Right lobe of liver (tissue), 6 donors: ENCODE measurements at regions not wholly inside any gene's neighbourhood (a gene's known extent, or its start where the extent isn't known, plus 50 kb on each side); places are given as distances from the start of the nearest gene placed in this dataset.

ENCODE experiments used
- ATAC-seq, 4 donors: fragments of 200-7000 bp; cut with Tn5 transposase; one replicate each; pipeline ENCODE4 v1.9.1; 2020; ENCODE audit warnings: mild to moderate bottlenecking in 4 of 4, moderate library complexity in 4 of 4
- DNase-seq, 3 donors: peaks; one replicate each; pipeline ENCODE4 v3.0.0-alpha.2; 2020
- H3K27ac ChIP-seq, 3 donors: fragments of 200-600 bp; one replicate each; pipeline ENCODE4 v1.8.0; 2022
- H3K27me3 ChIP-seq, 2 donors: fragments of 200-600 bp; one replicate each; pipeline ENCODE4 v1.8.0; 2022
- H3K36me3 ChIP-seq, 4 donors: fragments of 200-600 bp; sonication (generic) in 1 of 4; one replicate each; pipeline versions ENCODE4 v1.5.1 to v1.8.0; 2017 to 2022; ENCODE audit warnings: control low read depth in 1 of 4
- H3K4me1 ChIP-seq, 4 donors: fragments of 200-600 bp; sonication (generic) in 1 of 4; one replicate each; pipeline versions ENCODE4 v1.5.1 to v1.8.0; 2017 to 2022; ENCODE audit warnings: control low read depth in 1 of 4
- H3K4me3 ChIP-seq, 3 donors: fragments of 200-600 bp; one replicate each; pipeline ENCODE4 v1.8.0; 2022
- H3K9me3 ChIP-seq, 4 donors: fragments of 200-600 bp; sonication (generic) in 1 of 4; one replicate each; pipeline versions ENCODE4 v1.5.1 to v1.8.0; 2017 to 2022; ENCODE audit warnings: control low read depth in 1 of 4
- CTCF ChIP-seq, 4 donors: fragments of 200-600 bp in 3 of 4; fragments of 450-650 bp in 1 of 4; IDR thresholded peaks; one replicate each; pipeline versions ENCODE4 v1.5.1 to v1.8.0; 2016 to 2022; ENCODE audit warnings: antibody characterized with exemption in 4 of 4, mild to moderate bottlenecking in 2 of 4
- POLR2A ChIP-seq: fragments of 450-650 bp; IDR thresholded peaks from one replicate; pipeline ENCODE4 v1.6.1; 2017; ENCODE audit warnings: antibody characterized with exemption, mild to moderate bottlenecking
- WGBS: methylation state at CpG from one replicate; pipeline ENCODE4 v1.1.6; 2018; ENCODE audit warnings: low coverage, low lambda C conversion rate; ENCODE audit not compliant: insufficient coverage; ENCODE audit errors: missing lambda C conversion rate; 5-methylcytosine and 5-hydroxymethylcytosine counted together
- intact Hi-C, 2 donors: fragments of 100-400 bp; cut with DNase I; formaldehyde crosslinking; loops; one replicate each; pipeline versions ENCODE4 v1.11.2 to v1.14.1; 2022
- donor health status: DM: no; HTN: yes; CAD: no.
- donor health status: DM: no; HTN: no; CAD: no.
- donor health status: DM: no; HTN: no; CAD: no.
- donor health status: DM: no; HTN: yes; CAD: no.
- donor health status: DM: no; HTN: yes; CAD: no.

GRCh38 chr7:88366845-88367244 lies 60.2 kb upstream of the STEAP4 start:
- no peak for ATAC-seq
- no peaks in the 10 kb centered on the region for H3K27me3 ChIP-seq
- DNase-seq: no peak
- no peaks in the 10 kb centered on the region for H3K9me3 ChIP-seq
- H3K27ac ChIP-seq: no peak overlapping the region
- no peak overlapping the region for H3K4me3 ChIP-seq
- TF ChIP-seq CTCF (IDR thresholded peaks at IDR 0.05): no peak
- TF ChIP-seq POLR2A: no peak
- intact Hi-C loops: no loop called here
- WGBS: 75% methylated on average over 1 of the region's 1 CpG
- H3K4me1 ChIP-seq: no peaks in the 10 kb centered on the region
- H3K36me3 ChIP-seq: no peaks in the 10 kb centered on the region

GRCh38 chr7:88363869-88364268 lies 57.2 kb upstream of the STEAP4 start:
- H3K27me3 ChIP-seq: no peaks in the 10 kb centered on the region
- no peaks in the 10 kb centered on the region for H3K9me3 ChIP-seq
- TF ChIP-seq POLR2A (no peak), CTCF (IDR thresholded peaks at IDR 0.05) (no peak)
- 75% methylated on average over 1 of the region's 2 CpGs for WGBS
- no peak overlapping the region for H3K4me3 ChIP-seq
- ATAC-seq (peak in 1 of 4 donors; percentile 44), DNase-seq (no peak)
- intact Hi-C loops: loop anchor here in 1 of 2 donors (5.0 kb wide), 1 partner anchor 112 kb away; no protein-coding TSS in a partner anchor
- H3K4me1 ChIP-seq: no peaks in the 10 kb centered on the region
- no peak overlapping the region for H3K27ac ChIP-seq
- no peaks in the 10 kb centered on the region for H3K36me3 ChIP-seq

GRCh38 chr7:88363249-88363648 lies 56.6 kb upstream of the STEAP4 start:
- ATAC-seq (no peak), DNase-seq (no peak)
- Histone ChIP-seq H3K27ac (no peak overlapping the region), H3K9me3 (no peaks in the 10 kb centered on the region), H3K36me3 (no peaks in the 10 kb centered on the region), H3K4me3 (no peak overlapping the region), H3K4me1 (no peaks in the 10 kb centered on the region), H3K27me3 (no peaks in the 10 kb centered on the region)
- TF ChIP-seq POLR2A: no peak
- no peak for TF ChIP-seq CTCF (IDR thresholded peaks at IDR 0.05)
- 88% methylated on average over 7 of the region's 7 CpGs for WGBS
- intact Hi-C loops: loop anchor here in 1 of 2 donors (5.0 kb wide), 1 partner anchor 111 kb away; no protein-coding TSS in a partner anchor

GRCh38 chr7:88361357-88361756 lies 54.7 kb upstream of the STEAP4 start:
- H3K27me3 ChIP-seq: no peaks in the 10 kb centered on the region

More at GRCh38 chr7:88361357-88361756, 54.7 kb upstream of the STEAP4 start:
- no peaks in the 10 kb centered on the region for H3K36me3 ChIP-seq
- ATAC-seq (no peak), DNase-seq (no peak)
- H3K27ac ChIP-seq: no peak overlapping the region
- TF ChIP-seq POLR2A (no peak), CTCF (IDR thresholded peaks at IDR 0.05) (no peak)
- H3K4me3 ChIP-seq: no peak overlapping the region
- H3K4me1 ChIP-seq: peaks cover 0 to 8% (median 0%) of the 10 kb centered on the region in 4 donors
- WGBS: 59% methylated on average over 3 of the region's 5 CpGs
- no peaks in the 10 kb centered on the region for H3K9me3 ChIP-seq
- intact Hi-C loops: loop anchor here in 1 of 2 donors (5.0 kb wide), 1 partner anchor 109 kb away; no protein-coding TSS in a partner anchor
